SK-N-MC (cell line): ENCODE measurements at regions not wholly inside any gene's neighbourhood (a gene's known extent, or its start where the extent isn't known, plus 50 kb on each side); places are given as distances from the start of the nearest gene placed in this dataset.

Source experiments
- EZH2 ChIP-seq: fragments of 200-600 bp; sonication (generic); IDR thresholded peaks from one replicate; pipeline ENCODE4 v1.6.1; 2017; ENCODE audit warnings: antibody characterized with exemption
- POLR2AphosphoS5 ChIP-seq: IDR thresholded peaks from 2 replicates; pipeline ENCODE4 v1.6.1; 2012; ENCODE audit warnings: mild to moderate bottlenecking, low read depth, low read length, borderline replicate concordance

GRCh38 chr7:19295376-19295775 is 150.2 kb upstream of the FERD3L start:
- no peak for TF ChIP-seq EZH2
- no peak for TF ChIP-seq POLR2AphosphoS5
